ENCODE measurements at regions not wholly inside any gene's neighbourhood (a gene's known extent, or its start where the extent isn't known, plus 50 kb on each side); places are given as distances from the start of the nearest gene placed in this dataset.

GRCh38 chr10:3656214-3656613 lies 128.8 kb downstream of the KLF6 start:
- TF ChIP-seq POLR2A (IDR thresholded peaks at IDR 0.05; ENCODE audit: low read depth, low read length) (no peak), POLR2AphosphoS5 (IDR thresholded peaks at IDR 0.05; ENCODE audit: low read depth, low read length) (no peak)

Data from GM12892 (cell line).